ENCODE measurements at regions not wholly inside any gene's neighbourhood (a gene's known extent, or its start where the extent isn't known, plus 50 kb on each side); places are given as distances from the start of the nearest gene placed in this dataset.

- WGBS (ENCODE audit: missing lambda C conversion rate), result 77% methylated on average over 10 of the region's 10 CpGs
- H3K4me3 ChIP-seq, result no peak overlapping the region
- TF ChIP-seq HEYL (CRISPR knock-in tag; IDR thresholded peaks at IDR 0.05), result no peak
- no peak for TF ChIP-seq MAZ (IDR thresholded peaks at IDR 0.05; ENCODE audit: borderline replicate concordance, low read depth, low read length)
- TF ChIP-seq MAFK (IDR thresholded peaks at IDR 0.05; ENCODE audit: partially characterized antibody), result no peak
- TF ChIP-seq CBX2 (IDR thresholded peaks at IDR 0.05; ENCODE audit: borderline replicate concordance, low read depth), result no peak
- TF ChIP-seq POLR2AphosphoS2 (conservative IDR thresholded peaks at IDR 0.05; ENCODE audit: low read length), result no peak
- no peak for TF ChIP-seq RCOR1 (IDR thresholded peaks at IDR 0.05; ENCODE audit: low read depth, low read length)
- TF ChIP-seq HOXA7 (CRISPR knock-in tag; IDR thresholded peaks at IDR 0.05), result no peak
- TF ChIP-seq TP53 (CRISPR knock-in tag; IDR thresholded peaks at IDR 0.05), result no peak
- no peak for TF ChIP-seq CEBPB (IDR thresholded peaks at IDR 0.05)
- TF ChIP-seq FOXS1 (CRISPR knock-in tag; IDR thresholded peaks at IDR 0.05), result no peak
- no peak for TF ChIP-seq CHD4 (IDR thresholded peaks at IDR 0.05; ENCODE audit: borderline replicate concordance)
- no peak for TF ChIP-seq JUNB (IDR thresholded peaks at IDR 0.05)
- no peak for TF ChIP-seq KDM1A (IDR thresholded peaks at IDR 0.05; ENCODE audit: low read depth)
- no peak for TF ChIP-seq CTCF (IDR thresholded peaks at IDR 0.05)
- TF ChIP-seq MAX (IDR thresholded peaks at IDR 0.05), result no peak
- TF ChIP-seq NFE2L2 (conservative IDR thresholded peaks at IDR 0.05; ENCODE audit: low read length), result no peak
- no peak for TF ChIP-seq ZNF302 (CRISPR knock-in tag; IDR thresholded peaks at IDR 0.05)
- no peak for TF ChIP-seq MYC (IDR thresholded peaks at IDR 0.05; ENCODE audit: borderline replicate concordance, low read length)
- no peak for TF ChIP-seq ZSCAN20 (CRISPR knock-in tag; IDR thresholded peaks at IDR 0.05)
- ATAC-seq (no peak), DNase-seq (ENCODE audit: low read depth in 1 of 2, low spot score in 1 of 2) (no peak), FAIRE-seq (no peak)
- ChIA-PET POLR2A (no interaction called here), CTCF (interaction anchor here (0.7 to 25.0 kb wide), 7 partner anchors 15 to 243 kb away, joined by 3 to 454 read pairs (median 4); no protein-coding TSS in a partner anchor)
- H3K4me1 ChIP-seq, result no peaks in the 10 kb centered on the region
- no peak overlapping the region for H3K4me2 ChIP-seq
- H3K27ac ChIP-seq, result no peak overlapping the region
- H3K9me3 ChIP-seq, result no peaks in the 10 kb centered on the region
Measured at GRCh38 chr9:130755377-130756007, 61.9 kb downstream of the EXOSC2 start.

GRCh38 chr9:130756037-130756436, 62.5 kb downstream of the EXOSC2 start:
- Histone ChIP-seq H3K27ac (no peak overlapping the region), H3K9me3 (no peaks in the 10 kb centered on the region), H3K4me3 (no peak overlapping the region), H3K4me1 (no peaks in the 10 kb centered on the region), H3K4me2 (no peak overlapping the region)
- no peak for FAIRE-seq
- 51% methylated on average over 2 of the region's 2 CpGs for WGBS (ENCODE audit: missing lambda C conversion rate)
- no peak for DNase-seq (ENCODE audit: low read depth in 1 of 2, low spot score in 1 of 2)
- no peak for ATAC-seq
- TF ChIP-seq HOXB5 (CRISPR knock-in tag; IDR thresholded peaks at IDR 0.05), result no peak
- TF ChIP-seq KDM1A (IDR thresholded peaks at IDR 0.05; ENCODE audit: low read depth), result no peak
- no peak for TF ChIP-seq BHLHE40 (IDR thresholded peaks at IDR 0.05; ENCODE audit: low read depth, low read length)
- TF ChIP-seq BCL3 (IDR thresholded peaks at IDR 0.05), result no peak
- TF ChIP-seq REST (IDR thresholded peaks at IDR 0.05), result no peak
- no peak for TF ChIP-seq SMC3 (IDR thresholded peaks at IDR 0.05)
- TF ChIP-seq HDAC2 (IDR thresholded peaks at IDR 0.05), result no peak
- TF ChIP-seq ESRRA (IDR thresholded peaks at IDR 0.05; ENCODE audit: borderline replicate concordance, low read length), result no peak
- no peak for TF ChIP-seq SREBF2 (IDR thresholded peaks at IDR 0.05)
- TF ChIP-seq TP53 (CRISPR knock-in tag; IDR thresholded peaks at IDR 0.05), result no peak
- TF ChIP-seq E2F6 (IDR thresholded peaks at IDR 0.05; ENCODE audit: borderline replicate concordance, low read depth), result no peak
- no peak for TF ChIP-seq RAD21 (conservative IDR thresholded peaks at IDR 0.05 in 1 of 2, IDR thresholded peaks at IDR 0.05 in 1 of 2)
- ChIA-PET POLR2A (no interaction called here), CTCF (interaction anchor here (0.7 to 25.0 kb wide), 7 partner anchors 15 to 242 kb away, joined by 3 to 454 read pairs (median 5); no protein-coding TSS in a partner anchor)
